ENCODE measurements at regions not wholly inside any gene's neighbourhood (a gene's known extent, or its start where the extent isn't known, plus 50 kb on each side); places are given as distances from the start of the nearest gene placed in this dataset.
A peak's percentile ranks its signal among the peaks of the same experiment; 100 is the strongest.

GRCh38 chr10:44828508-44829142 lies 82.5 kb upstream of the TMEM72 start:
- no peak for DNase-seq

GRCh38 chr10:44829426-44829825 lies 81.7 kb upstream of the TMEM72 start:
- DNase-seq = no peak

- no peak for DNase-seq
Observed at GRCh38 chr10:44830022-44830421, 81.1 kb upstream of the TMEM72 start.

- no peak for DNase-seq
Observed at GRCh38 chr10:44831581-44831980, 79.6 kb upstream of the TMEM72 start.

GRCh38 chr10:44832595-44833390 lies 78.3 kb upstream of the TMEM72 start:
- no peak for DNase-seq

- DNase-seq = no peak
Observed at GRCh38 chr10:44834131-44834530, 77.0 kb upstream of the TMEM72 start.

- no peak for DNase-seq
Observed at GRCh38 chr10:44835300-44835699, 75.8 kb upstream of the TMEM72 start.

GRCh38 chr10:44843484-44843883 lies 67.7 kb upstream of the TMEM72 start:
- DNase-seq = no peak

GRCh38 chr10:44845361-44846175 lies 65.6 kb upstream of the TMEM72 start:
- DNase-seq = no peak

GRCh38 chr10:44847110-44847509 lies 64.0 kb upstream of the TMEM72 start:
- DNase-seq = no peak

- DNase-seq = no peak
Observed at GRCh38 chr10:44848211-44848610, 62.9 kb upstream of the TMEM72 start.

GRCh38 chr10:44849936-44850335 lies 61.2 kb upstream of the TMEM72 start:
- DNase-seq = no peak

GRCh38 chr10:44850356-44850934 lies 60.7 kb upstream of the TMEM72 start:
- no peak for DNase-seq

GRCh38 chr10:44851413-44851812 lies 59.7 kb upstream of the TMEM72 start:
- no peak for DNase-seq

- no peak for DNase-seq
Observed at GRCh38 chr10:44851881-44852280, 59.3 kb upstream of the TMEM72 start.

- DNase-seq = peak; percentile 1
Observed at GRCh38 chr10:44853148-44853734, 57.9 kb upstream of the TMEM72 start.

GRCh38 chr10:44853796-44854195 lies 57.3 kb upstream of the TMEM72 start:
- no peak for DNase-seq

- no peak for DNase-seq
Observed at GRCh38 chr10:44854693-44855350, 56.3 kb upstream of the TMEM72 start.

- DNase-seq = no peak
Observed at GRCh38 chr10:44856696-44857095, 54.4 kb upstream of the TMEM72 start.

GRCh38 chr10:44857363-44858016 lies 53.6 kb upstream of the TMEM72 start:
- peak; percentile 16 for DNase-seq

GRCh38 chr10:44858017-44858371 lies 53.1 kb upstream of the TMEM72 start:
- no peak for DNase-seq

- no peak for DNase-seq
Observed at GRCh38 chr10:44858988-44859387, 52.1 kb upstream of the TMEM72 start.
